PC-9 (cell line): ENCODE measurements at regions not wholly inside any gene's neighbourhood (a gene's known extent, or its start where the extent isn't known, plus 50 kb on each side); places are given as distances from the start of the nearest gene placed in this dataset.

Experiments used
- BruUV-seq: library from RNA; stranded (reverse); fragments of 400-500 nt; replicated peaks from 2 replicates; lab custom pipeline; 2021; lab: Mats Ljungman, UMichigan
- CTCF ChIA-PET: fragments of 300-600 bp; sonication (Branson Sonifier 250); formaldehyde crosslinking; loops from one replicate; lab custom pipeline; 2022; ENCODE audit warnings: antibody characterized with exemption; lab: Charles Lee
- POLR2A ChIA-PET: fragments of 300-600 bp; sonication (Branson Sonifier 250); formaldehyde crosslinking; loops from one replicate; lab custom pipeline; 2022; ENCODE audit warnings: antibody characterized with exemption; ENCODE audit not compliant: unreplicated experiment; lab: Charles Lee
- DNase-seq, 2 experiments: peaks; one replicate each; pipeline versions ENCODE4 v3.0.0 to v3.0.0-alpha.2; 2015 to 2022; ENCODE audit warnings: mixed read lengths in 1 of 2
- H2AFZ ChIP-seq: fragments of 200-600 bp; sonication (generic); 2 replicates; pipeline ENCODE4 v1.8.1; 2017; ENCODE audit warnings: antibody characterized with exemption
- H3F3A ChIP-seq: fragments of 200-600 bp; sonication (generic); 2 replicates; pipeline ENCODE4 v1.8.1; 2017; ENCODE audit warnings: antibody characterized with exemption, mild to moderate bottlenecking, low read depth; ENCODE audit not compliant: insufficient read depth
- H3K27ac ChIP-seq: fragments of 200-600 bp; sonication (generic); 2 replicates; pipeline ENCODE4 v1.6.1; 2016; ENCODE audit warnings: mixed run types
- H3K27me3 ChIP-seq: fragments of 200-600 bp; sonication (generic); 2 replicates; pipeline ENCODE4 v1.6.1; 2016; ENCODE audit warnings: low read depth, mixed run types; ENCODE audit not compliant: insufficient read depth
- H3K36me3 ChIP-seq: fragments of 200-600 bp; sonication (generic); 2 replicates; pipeline ENCODE4 v1.6.1; 2016; ENCODE audit warnings: low read depth, mixed run types
- H3K4me1 ChIP-seq: fragments of 200-600 bp; sonication (generic); replicated peaks from 2 replicates; pipeline ENCODE4 v1.6.1; 2016; ENCODE audit warnings: mixed run types; ENCODE audit not compliant: insufficient read depth
- H3K4me2 ChIP-seq: fragments of 200-600 bp; sonication (generic); 2 replicates; pipeline ENCODE4 v1.6.1; 2017; ENCODE audit warnings: mixed run types
- H3K4me3 ChIP-seq: fragments of 200-600 bp; sonication (generic); 2 replicates; pipeline ENCODE4 v1.6.1; 2016; ENCODE audit warnings: mixed run types
- H3K79me2 ChIP-seq: fragments of 200-600 bp; sonication (generic); 2 replicates; pipeline ENCODE4 v1.6.1; 2017; ENCODE audit warnings: low read depth, mixed run types
- H3K9me2 ChIP-seq: fragments of 200-600 bp; sonication (generic); 2 replicates; pipeline ENCODE4 v1.8.1; 2017; ENCODE audit warnings: mild to moderate bottlenecking; ENCODE audit not compliant: insufficient read depth
- H3K9me3 ChIP-seq: fragments of 200-600 bp; sonication (generic); 2 replicates; pipeline ENCODE4 v1.8.1; 2016; ENCODE audit warnings: low read depth; ENCODE audit not compliant: insufficient read depth
- H4K20me1 ChIP-seq: fragments of 200-600 bp; sonication (generic); 2 replicates; pipeline ENCODE4 v1.8.1; 2017; ENCODE audit not compliant: insufficient read depth
- EZH2 ChIP-seq: fragments of 200-600 bp; sonication (generic); IDR thresholded peaks from 2 replicates; pipeline ENCODE4 v1.8.0; 2017; ENCODE audit warnings: antibody characterized with exemption, low read depth
- intact Hi-C: fragments of 100-400 bp; cut with micrococcal nuclease; formaldehyde crosslinking; loops from one replicate; pipeline ENCODE4 v1.10.0; 2022; ENCODE audit not compliant: unreplicated experiment
- TF ChIP-seq, protein P1 (sequence below): fragments of 200-600 bp; sonication (generic); conservative IDR thresholded peaks from 2 replicates; pipeline ENCODE4 v1.6.1; 2017; ENCODE audit warnings: mixed run types, antibody characterized with exemption, mild to moderate bottlenecking, moderate library complexity

DNA sequence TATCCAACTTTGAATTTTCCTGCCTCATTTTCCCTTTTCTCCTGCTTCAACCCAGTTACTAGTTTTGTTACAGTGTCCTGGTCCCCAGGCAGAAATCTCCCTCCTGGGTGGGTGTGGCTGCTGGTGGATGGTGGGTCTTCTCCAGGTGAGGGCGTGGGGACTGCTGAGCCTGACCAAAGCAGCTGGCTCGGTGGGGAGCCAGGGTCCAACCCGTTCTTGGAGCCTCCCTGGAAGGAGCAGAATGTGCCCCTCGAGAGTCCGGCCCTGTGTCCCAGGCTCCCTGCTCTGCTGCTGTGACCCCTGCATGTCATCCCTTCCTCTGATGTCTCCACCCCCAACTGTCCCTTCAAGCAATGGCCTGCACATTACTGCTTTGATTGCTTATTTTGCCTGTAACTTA, 86.6 kb upstream of the TCERG1L start:
- DNase-seq = no peak
- intact Hi-C loops = no loop called here
- no peak overlapping the region for H2AFZ ChIP-seq
- CTCF ChIA-PET = no interaction called here
- H3K4me3 ChIP-seq = no peak overlapping the region
- no peaks in the 10 kb centered on the region for H3K4me1 ChIP-seq
- H3K27me3 ChIP-seq = peaks cover 56% of the 10 kb centered on the region
- H3K9me3 ChIP-seq = no peaks in the 10 kb centered on the region
- TF ChIP-seq EZH2 = no peak
- TF ChIP-seq, protein P1, sequence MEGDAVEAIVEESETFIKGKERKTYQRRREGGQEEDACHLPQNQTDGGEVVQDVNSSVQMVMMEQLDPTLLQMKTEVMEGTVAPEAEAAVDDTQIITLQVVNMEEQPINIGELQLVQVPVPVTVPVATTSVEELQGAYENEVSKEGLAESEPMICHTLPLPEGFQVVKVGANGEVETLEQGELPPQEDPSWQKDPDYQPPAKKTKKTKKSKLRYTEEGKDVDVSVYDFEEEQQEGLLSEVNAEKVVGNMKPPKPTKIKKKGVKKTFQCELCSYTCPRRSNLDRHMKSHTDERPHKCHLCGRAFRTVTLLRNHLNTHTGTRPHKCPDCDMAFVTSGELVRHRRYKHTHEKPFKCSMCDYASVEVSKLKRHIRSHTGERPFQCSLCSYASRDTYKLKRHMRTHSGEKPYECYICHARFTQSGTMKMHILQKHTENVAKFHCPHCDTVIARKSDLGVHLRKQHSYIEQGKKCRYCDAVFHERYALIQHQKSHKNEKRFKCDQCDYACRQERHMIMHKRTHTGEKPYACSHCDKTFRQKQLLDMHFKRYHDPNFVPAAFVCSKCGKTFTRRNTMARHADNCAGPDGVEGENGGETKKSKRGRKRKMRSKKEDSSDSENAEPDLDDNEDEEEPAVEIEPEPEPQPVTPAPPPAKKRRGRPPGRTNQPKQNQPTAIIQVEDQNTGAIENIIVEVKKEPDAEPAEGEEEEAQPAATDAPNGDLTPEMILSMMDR = no peak
- BruUV-seq = no TSS peak
- H3F3A ChIP-seq = no peaks in the 10 kb centered on the region
- no peak overlapping the region for H3K27ac ChIP-seq
- no peaks in the 10 kb centered on the region for H3K9me2 ChIP-seq
- no peak overlapping the region for H3K4me2 ChIP-seq
- no peaks in the 10 kb centered on the region for H3K79me2 ChIP-seq
- no peaks in the 10 kb centered on the region for H4K20me1 ChIP-seq
- no peaks in the 10 kb centered on the region for H3K36me3 ChIP-seq
- POLR2A ChIA-PET = no interaction called here

DNA sequence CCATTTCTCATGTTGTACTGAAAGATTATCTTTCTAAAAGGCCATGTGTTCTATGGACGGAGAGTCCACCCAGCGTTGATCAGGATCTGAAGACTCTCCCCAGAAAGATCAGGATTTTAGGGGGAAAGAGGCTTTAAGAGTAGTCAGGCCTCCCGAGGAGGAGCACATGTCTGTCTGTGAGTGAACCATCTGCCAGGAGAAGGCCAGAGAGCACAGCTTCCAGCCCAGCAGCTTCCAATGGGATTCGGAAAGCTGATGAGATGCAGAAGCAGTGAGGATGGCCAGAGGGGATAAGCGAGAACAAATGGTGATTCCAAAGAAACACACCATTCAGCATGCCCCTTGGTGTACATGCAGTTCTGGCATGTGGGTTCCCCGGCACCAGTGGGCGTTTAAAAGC, 88.5 kb upstream of the TCERG1L start:
- intact Hi-C loops = no loop called here
- no peaks in the 10 kb centered on the region for H3F3A ChIP-seq
- no peaks in the 10 kb centered on the region for H4K20me1 ChIP-seq
- ChIA-PET CTCF (no interaction called here), POLR2A (no interaction called here)
- no TSS peak for BruUV-seq
- H3K27me3 ChIP-seq = peaks cover 62% of the 10 kb centered on the region
- H2AFZ ChIP-seq = no peak overlapping the region
- no peak for DNase-seq
- H3K4me2 ChIP-seq = no peak overlapping the region
- TF ChIP-seq EZH2 = no peak
- TF ChIP-seq, protein P1 = no peak
- no peaks in the 10 kb centered on the region for H3K4me1 ChIP-seq
- H3K4me3 ChIP-seq = no peak overlapping the region
- no peaks in the 10 kb centered on the region for H3K36me3 ChIP-seq
- H3K9me2 ChIP-seq = no peaks in the 10 kb centered on the region
- H3K9me3 ChIP-seq = no peaks in the 10 kb centered on the region
- H3K79me2 ChIP-seq = no peaks in the 10 kb centered on the region
- H3K27ac ChIP-seq = no peak overlapping the region

DNA sequence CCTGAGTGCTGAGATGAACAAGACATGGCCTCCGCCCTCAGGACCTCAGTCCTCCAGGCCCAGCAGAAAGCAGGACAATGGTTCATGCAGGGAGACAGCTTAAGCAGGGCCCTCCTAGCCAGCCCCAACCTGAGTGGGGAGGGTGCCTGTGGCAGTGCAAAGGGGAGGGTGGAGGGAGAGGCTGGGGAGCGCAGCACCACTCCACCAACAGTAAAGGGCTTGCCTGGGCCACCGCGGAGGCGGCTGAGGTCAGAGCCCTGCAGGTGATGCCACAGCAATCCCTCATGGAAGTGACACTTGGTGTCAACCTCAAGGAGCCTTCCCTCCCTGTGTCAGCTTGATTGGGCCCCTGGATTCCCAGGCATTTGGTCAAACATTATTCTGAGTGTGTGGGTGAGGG, 89.0 kb upstream of the TCERG1L start:
- H3K4me2 ChIP-seq = no peak overlapping the region
- H3K36me3 ChIP-seq = no peaks in the 10 kb centered on the region
- no peak overlapping the region for H3K4me3 ChIP-seq
- H4K20me1 ChIP-seq = no peaks in the 10 kb centered on the region
- DNase-seq = no peak
- H3K9me2 ChIP-seq = no peaks in the 10 kb centered on the region
- H3K27me3 ChIP-seq = peaks cover 67% of the 10 kb centered on the region
- H3K4me1 ChIP-seq = no peaks in the 10 kb centered on the region
- H3K9me3 ChIP-seq = no peaks in the 10 kb centered on the region
- H2AFZ ChIP-seq = no peak overlapping the region
- TF ChIP-seq, protein P1 = no peak
- TF ChIP-seq EZH2 = no peak
- H3K27ac ChIP-seq = no peak overlapping the region
- intact Hi-C loops = no loop called here
- ChIA-PET CTCF (no interaction called here), POLR2A (no interaction called here)
- no peaks in the 10 kb centered on the region for H3K79me2 ChIP-seq
- BruUV-seq = no TSS peak
- H3F3A ChIP-seq = no peaks in the 10 kb centered on the region
